ENCODE measurements at regions not wholly inside any gene's neighbourhood (a gene's known extent, or its start where the extent isn't known, plus 50 kb on each side); places are given as distances from the start of the nearest gene placed in this dataset.

GRCh38 chr5:60377826-60378225, 322.1 kb downstream of the DEPDC1B start:
- POLR2A ChIA-PET (ENCODE audit: unreplicated experiment) = no interaction called here
- CTCF ChIA-PET = no interaction called here

GRCh38 chr5:60376860-60377259, 323.1 kb downstream of the DEPDC1B start:
- no peaks in the 10 kb centered on the region for H3K79me2 ChIP-seq (ENCODE audit: low read depth)
- intact Hi-C loops (cut with micrococcal nuclease; ENCODE audit: unreplicated experiment) = no loop called here
- no peaks in the 10 kb centered on the region for H3K27me3 ChIP-seq (ENCODE audit: insufficient read depth, low read depth)
- H3K4me3 ChIP-seq = no peak overlapping the region
- H3K4me2 ChIP-seq = no peak overlapping the region
- ChIA-PET CTCF (no interaction called here), POLR2A (ENCODE audit: unreplicated experiment) (no interaction called here)
- no peak for DNase-seq
- H2AFZ ChIP-seq = no peak overlapping the region
- H3K9me3 ChIP-seq (ENCODE audit: insufficient read depth, low read depth) = no peaks in the 10 kb centered on the region
- H3K27ac ChIP-seq = no peak overlapping the region
- H3K9me2 ChIP-seq (ENCODE audit: insufficient read depth) = no peaks in the 10 kb centered on the region
- no peaks in the 10 kb centered on the region for H3K4me1 ChIP-seq (replicated peaks; ENCODE audit: insufficient read depth)
- no TSS peak for BruUV-seq (replicated peaks)
- no peaks in the 10 kb centered on the region for H3K36me3 ChIP-seq (ENCODE audit: low read depth)
- TF ChIP-seq CTCF (conservative IDR thresholded peaks at IDR 0.05) (no peak), EZH2 (IDR thresholded peaks at IDR 0.05; ENCODE audit: low read depth) (no peak)
- no peaks in the 10 kb centered on the region for H3F3A ChIP-seq (ENCODE audit: insufficient read depth, low read depth)
- H4K20me1 ChIP-seq (ENCODE audit: insufficient read depth) = no peaks in the 10 kb centered on the region

More at GRCh38 chr5:60377826-60378225, 322.1 kb downstream of the DEPDC1B start:
- H3K79me2 ChIP-seq (ENCODE audit: low read depth) = no peaks in the 10 kb centered on the region
- no peaks in the 10 kb centered on the region for H3K9me3 ChIP-seq (ENCODE audit: insufficient read depth, low read depth)
- H3K27me3 ChIP-seq (ENCODE audit: insufficient read depth, low read depth) = no peaks in the 10 kb centered on the region
- H3K36me3 ChIP-seq (ENCODE audit: low read depth) = no peaks in the 10 kb centered on the region
- no peaks in the 10 kb centered on the region for H3F3A ChIP-seq (ENCODE audit: insufficient read depth, low read depth)
- DNase-seq = no peak
- intact Hi-C loops (cut with micrococcal nuclease; ENCODE audit: unreplicated experiment) = no loop called here
- H3K4me2 ChIP-seq = no peak overlapping the region
- no peaks in the 10 kb centered on the region for H3K4me1 ChIP-seq (replicated peaks; ENCODE audit: insufficient read depth)
- TF ChIP-seq EZH2 (IDR thresholded peaks at IDR 0.05; ENCODE audit: low read depth) (no peak), CTCF (conservative IDR thresholded peaks at IDR 0.05) (no peak)
- H3K4me3 ChIP-seq = no peak overlapping the region
- no peak overlapping the region for H3K27ac ChIP-seq
- no peak overlapping the region for H2AFZ ChIP-seq
- H3K9me2 ChIP-seq (ENCODE audit: insufficient read depth) = no peaks in the 10 kb centered on the region
- no peaks in the 10 kb centered on the region for H4K20me1 ChIP-seq (ENCODE audit: insufficient read depth)
- BruUV-seq (replicated peaks) = no TSS peak

- H3K36me3 ChIP-seq (ENCODE audit: low read depth) = no peaks in the 10 kb centered on the region
- no peak overlapping the region for H3K27ac ChIP-seq
- ChIA-PET CTCF (no interaction called here), POLR2A (ENCODE audit: unreplicated experiment) (no interaction called here)
- no peak for DNase-seq
- intact Hi-C loops (cut with micrococcal nuclease; ENCODE audit: unreplicated experiment) = no loop called here
- H3K9me3 ChIP-seq (ENCODE audit: insufficient read depth, low read depth) = no peaks in the 10 kb centered on the region
- no peaks in the 10 kb centered on the region for H3K9me2 ChIP-seq (ENCODE audit: insufficient read depth)
- no peaks in the 10 kb centered on the region for H3K79me2 ChIP-seq (ENCODE audit: low read depth)
- H2AFZ ChIP-seq = no peak overlapping the region
- no peaks in the 10 kb centered on the region for H3K27me3 ChIP-seq (ENCODE audit: insufficient read depth, low read depth)
- H4K20me1 ChIP-seq (ENCODE audit: insufficient read depth) = no peaks in the 10 kb centered on the region
- H3K4me1 ChIP-seq (replicated peaks; ENCODE audit: insufficient read depth) = no peaks in the 10 kb centered on the region
- no peak for TF ChIP-seq EZH2 (IDR thresholded peaks at IDR 0.05; ENCODE audit: low read depth)
- TF ChIP-seq CTCF (conservative IDR thresholded peaks at IDR 0.05) = no peak
- no peak overlapping the region for H3K4me2 ChIP-seq
- no peaks in the 10 kb centered on the region for H3F3A ChIP-seq (ENCODE audit: insufficient read depth, low read depth)
- BruUV-seq (replicated peaks) = no TSS peak
- H3K4me3 ChIP-seq = no peak overlapping the region
These were observed 325.6 kb downstream of the DEPDC1B start for GRCh38 chr5:60374409-60374808.
